HG02973 (cell line): ENCODE measurements at regions not wholly inside any gene's neighbourhood (a gene's known extent, or its start where the extent isn't known, plus 50 kb on each side); places are given as distances from the start of the nearest gene placed in this dataset.

ENCODE experiments used
- ATAC-seq: cut with Tn5 transposase; IDR thresholded peaks from one replicate; pipeline ENCODE4 v1.9.1; 2021; ENCODE audit warnings: moderate library complexity; ENCODE audit not compliant: unreplicated experiment

- ATAC-seq: no peak
Measured at GRCh38 chrX:109312757-109313156, 169.1 kb downstream of the GUCY2F start.

- no peak for ATAC-seq
Measured at GRCh38 chrX:109310031-109310430, 171.9 kb downstream of the GUCY2F start.

GRCh38 chrX:109301177-109301576 lies 180.7 kb downstream of the GUCY2F start:
- ATAC-seq: no peak

GRCh38 chrX:109300415-109300814 lies 181.5 kb downstream of the GUCY2F start:
- ATAC-seq: no peak

- no peak for ATAC-seq
Measured at GRCh38 chrX:109299091-109299490, 182.8 kb downstream of the GUCY2F start.

GRCh38 chrX:109294097-109294814 lies 187.6 kb downstream of the GUCY2F start:
- no peak for ATAC-seq

- ATAC-seq: no peak
Measured at GRCh38 chrX:109283870-109284269, 198.0 kb downstream of the GUCY2F start.

GRCh38 chrX:109281483-109282275 lies 200.2 kb downstream of the GUCY2F start:
- ATAC-seq: peak; percentile 76

GRCh38 chrX:109274806-109275205 lies 207.1 kb downstream of the GUCY2F start:
- ATAC-seq: no peak

GRCh38 chrX:109270580-109271484 lies 211.1 kb downstream of the GUCY2F start:
- ATAC-seq: peak; percentile 94

GRCh38 chrX:109268340-109268739 lies 213.5 kb downstream of the GUCY2F start:
- ATAC-seq: no peak

- no peak for ATAC-seq
Measured at GRCh38 chrX:109266034-109266433, 215.9 kb downstream of the GUCY2F start.

- ATAC-seq: peak; percentile 65
Measured at GRCh38 chrX:109264878-109265277, 217.0 kb downstream of the GUCY2F start.

GRCh38 chrX:109261279-109261678 lies 220.6 kb downstream of the GUCY2F start:
- no peak for ATAC-seq

- ATAC-seq: no peak
Measured at GRCh38 chrX:109252789-109253188, 229.1 kb downstream of the GUCY2F start.

- ATAC-seq: no peak
Measured at GRCh38 chrX:109218761-109219160, 263.1 kb downstream of the GUCY2F start.

GRCh38 chrX:109199726-109200125 lies 282.2 kb downstream of the GUCY2F start:
- no peak for ATAC-seq

- ATAC-seq: peak; percentile 61
Measured at GRCh38 chrX:109190542-109190941, 291.3 kb downstream of the GUCY2F start.

GRCh38 chrX:109187473-109188168 lies 294.3 kb downstream of the GUCY2F start:
- ATAC-seq: peak; percentile 80

- no peak for ATAC-seq
Measured at GRCh38 chrX:109186939-109187338, 294.9 kb downstream of the GUCY2F start.
